NCI-H2196 treated with DMSO at 0.1 percent for 48 hours (cell line): ENCODE measurements at regions not wholly inside any gene's neighbourhood (a gene's known extent, or its start where the extent isn't known, plus 50 kb on each side); places are given as distances from the start of the nearest gene placed in this dataset.
"Not testable (repeated sequence)": the region's sequence is repeated elsewhere in the genome, so short reads cannot be mapped to it uniquely, and the experiment has no call there.

Source experiments
- DNase-seq: peaks from one replicate; lab custom pipeline; 2025; ENCODE audit not compliant: unreplicated experiment; lab: John Stamatoyannopoulos, UW

DNA sequence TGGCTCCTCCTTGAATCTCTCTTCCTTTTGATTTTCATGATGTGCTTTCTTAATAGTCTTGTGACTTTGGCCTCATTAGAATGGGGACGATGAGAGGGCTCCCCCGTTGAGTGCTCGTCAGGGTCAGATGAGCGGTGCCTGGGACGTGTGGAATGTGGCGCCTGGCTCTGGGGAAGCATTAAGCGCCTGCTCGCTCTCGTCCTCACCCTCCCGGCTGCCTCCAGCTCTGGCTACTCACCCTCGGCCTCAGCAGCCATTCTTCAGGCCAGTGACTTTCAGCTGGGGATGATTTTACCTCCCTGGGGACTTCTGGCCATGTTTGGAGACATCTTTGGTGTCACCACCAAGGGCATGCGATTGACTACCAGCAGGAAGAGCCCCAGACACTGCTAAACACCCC, 69.7 kb downstream of the RPS6KA4 start:
- no peak for DNase-seq

GRCh38 chr11:64429970-64430369, 71.0 kb downstream of the RPS6KA4 start:
- no peak for DNase-seq

GRCh38 chr11:64430645-64431044, 71.7 kb downstream of the RPS6KA4 start:
- DNase-seq: no peak

DNA sequence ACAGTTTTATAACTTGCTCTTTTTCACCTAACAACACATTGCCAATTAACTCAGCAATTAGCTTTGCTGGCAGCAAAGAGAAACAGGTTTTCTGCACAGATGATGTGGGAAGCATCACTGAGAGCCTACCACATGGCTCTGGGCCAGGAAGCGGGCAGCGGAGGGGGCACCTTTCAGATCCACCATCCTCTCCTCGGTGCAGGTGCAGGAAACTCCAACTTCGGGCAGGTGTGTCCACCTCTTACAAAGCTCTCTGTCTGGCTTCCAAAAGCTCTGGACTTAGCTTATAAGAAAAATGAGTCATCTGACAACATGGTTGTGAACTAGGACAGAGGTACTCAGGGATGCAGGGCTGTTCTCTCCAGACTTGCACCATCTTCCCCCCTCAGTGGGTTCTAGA, 77.0 kb downstream of the RPS6KA4 start:
- DNase-seq: peak; percentile 53

DNA sequence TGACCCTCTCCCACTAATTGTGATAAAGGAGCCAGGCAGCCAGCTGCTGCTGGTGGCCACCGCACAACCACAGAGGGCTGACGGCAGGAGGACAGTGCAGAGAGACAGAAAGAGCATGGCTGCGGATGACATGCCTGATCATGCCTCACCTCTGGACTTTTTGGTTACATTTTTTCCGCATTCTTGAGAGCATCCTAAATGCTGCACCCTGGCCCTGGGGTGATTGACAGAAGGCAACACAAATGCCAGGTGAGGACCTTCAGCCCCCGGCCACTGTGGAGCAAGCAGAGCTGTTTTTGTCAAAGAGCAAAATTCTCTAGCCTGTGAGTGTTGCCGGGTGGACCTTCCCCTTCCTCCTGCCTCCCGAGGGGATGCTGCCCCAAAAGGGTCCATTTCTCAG, 78.5 kb downstream of the RPS6KA4 start:
- no peak for DNase-seq

DNA sequence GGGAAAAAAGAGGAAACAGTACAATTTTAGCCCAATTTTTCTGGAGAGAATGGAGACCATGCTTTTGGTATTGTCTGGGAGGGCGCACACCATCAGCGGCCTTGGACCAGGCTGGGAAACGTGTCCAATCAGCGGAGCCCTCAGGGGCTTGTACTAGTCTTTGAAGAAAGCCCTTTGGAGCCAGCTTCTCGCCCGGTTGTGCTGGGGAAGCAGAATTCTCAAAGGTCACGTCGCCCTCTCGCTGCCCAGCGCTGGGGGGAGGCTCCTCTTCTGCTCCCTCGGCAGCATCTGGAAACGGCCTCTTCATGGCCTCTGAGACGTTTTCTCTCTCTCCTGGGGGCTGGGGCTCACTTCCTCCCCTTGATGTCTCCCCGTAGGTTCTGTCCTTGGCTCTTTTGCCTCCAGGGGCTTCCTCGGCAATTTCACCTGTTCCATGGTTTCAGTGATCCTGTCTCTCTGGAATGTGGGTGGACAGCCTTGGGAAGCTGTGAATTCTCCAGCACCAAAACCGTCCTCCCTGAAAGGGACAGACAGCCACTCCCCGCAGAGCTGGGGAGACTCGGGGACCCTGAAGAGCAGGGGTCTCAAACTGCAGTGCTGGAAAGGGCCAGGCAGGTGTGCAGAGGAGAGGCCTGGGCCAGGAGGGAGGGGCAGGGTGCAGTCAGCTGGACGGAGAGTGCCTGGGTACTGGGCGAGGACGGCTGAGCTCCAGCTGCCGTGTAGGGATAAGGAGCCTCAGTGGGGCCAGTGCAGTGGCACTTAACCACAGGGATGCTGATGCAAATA, 80.2 kb downstream of the RPS6KA4 start:
- DNase-seq: no peak

GRCh38 chr11:64439772-64440491, 81.0 kb downstream of the RPS6KA4 start:
- DNase-seq: not testable (repeated sequence)

DNA sequence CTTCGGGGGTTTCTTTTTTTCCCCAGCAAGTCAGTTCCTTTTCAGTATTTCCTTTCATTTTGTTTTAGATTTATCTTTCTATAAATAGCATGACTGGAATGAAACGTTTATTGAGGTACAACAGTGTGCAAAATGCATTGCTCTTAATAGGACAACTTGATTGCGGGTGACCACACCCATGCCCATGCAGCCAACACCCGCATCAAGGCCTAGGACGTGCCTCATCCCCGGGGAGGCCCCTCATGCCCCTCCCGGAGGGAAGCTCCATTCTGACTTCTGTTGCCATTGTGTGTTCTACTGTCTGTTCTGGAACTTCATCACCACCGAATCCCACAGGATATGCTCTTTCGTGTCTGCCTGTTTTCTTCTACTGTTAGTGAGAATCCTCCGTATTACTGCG, 82.2 kb downstream of the RPS6KA4 start:
- DNase-seq: no peak

DNA sequence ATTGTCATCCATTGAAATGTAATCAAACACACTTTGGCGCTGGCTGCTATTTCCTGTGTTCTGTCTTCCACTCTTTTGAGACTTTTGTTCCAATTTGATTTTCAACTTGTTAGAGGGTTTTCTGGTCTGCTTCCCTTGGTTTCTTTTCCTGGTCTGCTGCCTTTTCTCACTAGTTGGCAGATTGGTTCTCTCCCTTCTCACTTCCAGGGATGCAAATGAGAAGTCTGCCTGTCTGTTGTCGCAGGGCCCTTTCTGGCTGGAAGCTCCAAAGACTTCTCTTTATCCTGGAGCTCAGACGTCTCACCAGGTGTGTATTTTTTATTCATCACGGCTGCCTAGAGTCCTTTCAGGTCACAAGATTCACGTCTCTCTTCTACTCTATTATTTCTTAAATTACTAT, 84.0 kb downstream of the RPS6KA4 start:
- no peak for DNase-seq

DNA sequence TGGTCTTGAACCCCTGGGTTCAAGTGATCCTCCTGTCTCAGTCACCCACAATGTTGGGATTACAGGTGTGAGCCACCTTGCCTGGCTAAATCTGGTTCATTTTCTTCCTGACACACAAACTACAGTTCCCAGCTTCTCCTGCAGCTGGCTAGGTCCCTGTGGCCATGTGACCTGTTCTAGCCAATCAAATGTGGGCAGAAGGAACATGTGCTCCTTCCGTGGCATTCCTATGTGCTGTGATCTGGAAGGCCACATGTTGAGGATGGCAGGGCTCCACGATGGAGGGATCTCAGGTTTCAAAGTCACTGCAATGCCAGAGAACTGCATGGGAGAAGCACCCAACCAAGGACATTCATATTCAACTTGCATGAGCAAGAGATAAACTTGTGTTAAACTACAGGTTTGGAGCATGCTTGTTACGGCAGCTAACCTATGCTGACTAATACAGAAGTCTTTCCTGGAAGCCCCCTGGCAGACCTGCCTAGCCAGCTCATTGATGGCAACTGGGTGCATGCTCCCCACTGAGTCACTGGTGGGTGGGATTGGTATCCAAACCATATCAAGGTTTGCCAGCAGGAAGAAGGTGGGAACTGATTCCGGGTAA, 86.0 kb downstream of the RPS6KA4 start:
- no peak for DNase-seq

DNA sequence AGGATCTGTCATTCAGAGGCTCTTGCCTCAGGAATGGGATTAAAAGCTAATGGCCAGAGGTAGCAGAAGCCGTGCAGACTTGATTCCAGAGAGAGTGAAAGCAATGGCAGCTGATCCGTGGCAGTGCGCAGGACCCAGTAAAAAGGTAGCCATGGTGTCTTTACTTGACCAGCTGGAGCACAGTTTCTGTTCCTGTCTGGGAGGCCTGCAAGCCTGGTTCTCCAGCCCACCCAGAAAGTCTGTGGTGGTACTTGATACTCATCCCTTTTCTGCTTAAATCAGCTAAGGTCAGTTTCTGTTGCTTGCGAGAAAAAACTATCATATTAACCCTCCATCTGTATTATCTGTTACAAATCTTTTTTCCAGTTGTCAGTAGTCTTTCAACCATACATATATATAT, 86.7 kb downstream of the RPS6KA4 start:
- DNase-seq: no peak

DNA sequence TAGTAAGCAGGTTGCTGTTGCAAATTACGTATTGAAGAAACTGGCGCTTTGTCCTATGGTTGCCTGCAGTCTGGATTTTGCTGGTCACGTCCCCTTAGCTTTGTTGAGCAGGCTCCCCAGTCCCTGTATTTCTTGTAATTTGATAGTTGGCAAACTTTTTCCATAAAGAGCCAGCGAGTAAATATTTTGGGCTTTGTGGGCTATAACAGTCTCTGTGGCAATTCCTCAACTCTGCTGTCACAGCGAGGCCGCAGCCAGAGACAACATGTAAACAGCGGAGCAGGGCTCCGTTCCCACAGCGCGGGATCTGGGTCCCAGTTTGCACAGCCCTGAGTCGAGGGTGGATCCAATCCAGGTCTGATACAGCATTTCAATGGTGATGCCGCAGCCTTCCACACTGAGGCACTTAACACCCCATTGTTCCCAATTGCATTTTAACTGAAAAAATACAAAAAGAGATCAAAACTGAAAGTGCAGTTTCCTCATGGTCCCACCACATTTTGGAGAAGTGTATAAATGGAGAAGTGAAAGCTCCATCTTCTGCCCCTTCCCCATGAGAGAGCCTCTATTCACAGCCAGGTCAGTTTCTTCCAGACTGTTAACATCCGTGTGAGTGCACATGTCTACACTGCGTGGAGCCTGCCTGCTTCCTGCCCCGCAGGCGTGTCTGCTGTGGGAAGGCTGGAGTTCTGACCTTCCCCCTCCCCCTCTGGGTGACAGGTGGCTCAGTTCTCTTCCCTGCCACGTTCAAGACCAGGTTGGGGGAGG, 89.1 kb downstream of the RPS6KA4 start:
- DNase-seq: no peak

- DNase-seq: peak; percentile 72
Measured at GRCh38 chr11:64448599-64449380, 89.8 kb downstream of the RPS6KA4 start.

DNA sequence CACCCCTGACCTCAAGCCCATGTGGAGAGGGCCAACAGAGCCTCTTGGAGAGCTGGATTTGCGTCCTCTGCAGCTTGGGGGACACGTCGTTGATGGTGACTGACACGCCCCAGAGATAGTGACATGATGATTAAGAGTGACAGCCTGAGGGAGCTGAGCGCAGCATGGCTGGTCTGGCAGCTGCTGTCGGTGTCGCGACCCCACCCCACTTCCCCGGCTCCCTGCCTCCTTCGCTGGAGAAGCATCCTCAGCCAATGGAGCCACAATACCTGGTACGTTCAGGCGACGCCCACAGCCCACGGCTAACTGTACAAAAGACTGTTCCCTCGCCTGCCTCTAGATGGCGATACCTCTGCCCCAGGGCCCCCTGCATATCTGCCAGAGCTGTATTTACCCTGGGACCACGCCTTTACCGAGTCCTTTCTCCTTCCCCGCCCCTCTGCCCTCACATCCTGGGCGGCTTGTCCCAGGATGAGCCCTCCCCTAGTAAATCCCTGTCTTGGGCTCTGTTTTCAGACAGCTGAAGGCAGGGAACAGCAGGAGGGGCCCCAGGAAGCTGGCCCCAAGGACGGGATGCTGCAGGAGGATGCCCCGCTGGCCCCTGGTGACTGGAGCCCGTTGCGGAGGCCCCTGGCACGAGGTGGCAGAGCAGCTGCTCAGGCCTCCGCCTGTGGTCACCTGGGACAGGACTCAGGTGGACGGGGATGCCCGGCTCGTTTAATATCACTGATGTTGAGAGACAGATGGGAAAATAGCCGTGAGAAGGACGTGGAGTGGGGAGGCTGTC, 90.6 kb downstream of the RPS6KA4 start:
- peak; percentile 82 for DNase-seq

GRCh38 chr11:64450168-64450560, 91.2 kb downstream of the RPS6KA4 start:
- no peak for DNase-seq

DNA sequence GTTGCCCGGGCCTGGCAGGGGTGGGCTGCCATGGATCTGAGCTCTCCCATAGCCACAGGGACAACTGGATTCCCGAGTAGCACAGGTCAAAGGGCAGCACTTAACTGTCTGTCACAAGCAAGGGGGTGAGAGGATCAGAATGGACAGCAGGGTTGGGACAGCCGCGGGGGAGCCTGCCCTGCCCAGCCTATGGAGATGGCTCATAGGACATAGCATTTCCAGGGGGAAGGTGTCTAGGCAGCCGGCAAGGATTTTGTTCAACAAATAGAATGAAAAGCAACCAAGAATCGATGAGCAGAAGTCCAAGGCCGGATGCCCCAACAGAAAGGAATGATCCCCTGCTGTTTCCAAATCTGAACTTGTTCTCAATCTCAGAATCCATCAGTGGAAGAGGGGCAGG, 92.9 kb downstream of the RPS6KA4 start:
- no peak for DNase-seq

DNA sequence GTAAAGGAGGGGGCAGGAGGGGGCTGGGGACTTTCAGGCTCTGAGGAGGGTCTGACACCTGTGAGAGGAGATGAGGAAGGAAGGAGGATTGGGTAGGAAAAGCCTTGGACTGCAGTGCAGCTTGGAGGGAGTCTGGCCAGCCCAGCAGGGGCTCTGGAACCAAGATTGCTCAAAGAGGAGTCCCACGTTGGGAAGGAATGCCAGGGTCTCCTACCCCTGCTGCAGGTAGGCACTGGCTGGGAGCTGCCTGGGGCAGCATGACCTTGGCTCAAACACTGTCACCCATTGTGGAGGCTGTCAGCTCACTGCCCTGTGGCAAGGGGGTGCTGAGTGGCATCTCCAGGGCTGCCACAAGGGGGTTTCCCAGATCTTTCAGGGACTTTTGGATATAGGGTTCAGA, 94.5 kb downstream of the RPS6KA4 start:
- DNase-seq: no peak

GRCh38 chr11:64455456-64456261, 96.7 kb downstream of the RPS6KA4 start:
- no peak for DNase-seq
